Right atrium auricular region (tissue), 2 donors: ENCODE measurements at regions not wholly inside any gene's neighbourhood (a gene's known extent, or its start where the extent isn't known, plus 50 kb on each side); places are given as distances from the start of the nearest gene placed in this dataset.

ENCODE experiments used
- DNase-seq: peaks from one replicate; pipeline ENCODE4 v3.0.0-alpha.2; 2019; ENCODE audit warnings: low spot score
- H3K27ac ChIP-seq, 2 donors: fragments of 200-600 bp; sonication (generic); 1 replicate in 1 of 2; 2 replicates in 1 of 2; pipeline ENCODE4 v1.5.1; 2016 to 2019
- H3K27me3 ChIP-seq, 2 donors: fragments of 200-600 bp; sonication (generic); one replicate each; pipeline versions ENCODE4 v1.5.1 to v1.6.0; 2017 to 2019
- H3K36me3 ChIP-seq: fragments of 200-600 bp; sonication (generic); one replicate; pipeline ENCODE4 v1.5.1; 2016
- H3K4me1 ChIP-seq, 2 donors: fragments of 200-600 bp; sonication (generic); one replicate each; pipeline versions ENCODE4 v1.5.1 to v1.6.0; 2017 to 2019
- H3K4me3 ChIP-seq, 2 donors: fragments of 200-600 bp; sonication (generic); 1 replicate in 1 of 2; 2 replicates in 1 of 2; pipeline ENCODE4 v1.5.1; 2017 to 2019; ENCODE audit warnings: mild to moderate bottlenecking in 1 of 2, moderate library complexity in 1 of 2
- H3K9me3 ChIP-seq, 2 donors: fragments of 200-600 bp; sonication (generic); one replicate each; pipeline ENCODE4 v1.5.1; 2019
- TF ChIP-seq, protein P1 (sequence below), 2 donors: fragments of 200-600 bp; sonication (generic); IDR thresholded peaks; one replicate each; pipeline ENCODE4 v1.5.1; 2019; ENCODE audit warnings: antibody characterized with exemption in 2 of 2

DNA sequence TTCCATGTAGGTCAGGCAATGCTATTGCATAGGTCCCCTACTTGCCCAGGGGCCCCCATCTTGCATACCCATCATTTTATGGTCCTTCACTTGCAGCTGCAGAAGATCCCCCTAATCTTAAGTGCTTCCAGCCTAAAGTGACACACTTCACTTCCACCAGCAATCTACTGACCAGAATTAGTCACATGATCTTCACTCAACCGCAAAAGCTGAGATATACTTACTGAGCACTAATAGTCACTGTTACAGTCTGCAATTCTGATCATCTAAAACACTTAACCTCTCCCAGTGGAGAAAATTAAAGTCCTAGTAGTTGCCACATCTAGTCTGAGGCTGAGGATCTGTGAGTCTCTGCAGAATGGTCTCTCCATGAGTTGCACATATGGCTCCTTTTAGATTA is 82.1 kb downstream of the AREG start:
- Histone ChIP-seq H3K27me3 (no peaks in the 10 kb centered on the region), H3K4me1 (peaks cover 0 to 18% of the 10 kb centered on the region in 2 donors), H3K9me3 (no peaks in the 10 kb centered on the region), H3K36me3 (no peaks in the 10 kb centered on the region), H3K4me3 (no peak overlapping the region), H3K27ac (no peak overlapping the region)
- TF ChIP-seq, protein P1, sequence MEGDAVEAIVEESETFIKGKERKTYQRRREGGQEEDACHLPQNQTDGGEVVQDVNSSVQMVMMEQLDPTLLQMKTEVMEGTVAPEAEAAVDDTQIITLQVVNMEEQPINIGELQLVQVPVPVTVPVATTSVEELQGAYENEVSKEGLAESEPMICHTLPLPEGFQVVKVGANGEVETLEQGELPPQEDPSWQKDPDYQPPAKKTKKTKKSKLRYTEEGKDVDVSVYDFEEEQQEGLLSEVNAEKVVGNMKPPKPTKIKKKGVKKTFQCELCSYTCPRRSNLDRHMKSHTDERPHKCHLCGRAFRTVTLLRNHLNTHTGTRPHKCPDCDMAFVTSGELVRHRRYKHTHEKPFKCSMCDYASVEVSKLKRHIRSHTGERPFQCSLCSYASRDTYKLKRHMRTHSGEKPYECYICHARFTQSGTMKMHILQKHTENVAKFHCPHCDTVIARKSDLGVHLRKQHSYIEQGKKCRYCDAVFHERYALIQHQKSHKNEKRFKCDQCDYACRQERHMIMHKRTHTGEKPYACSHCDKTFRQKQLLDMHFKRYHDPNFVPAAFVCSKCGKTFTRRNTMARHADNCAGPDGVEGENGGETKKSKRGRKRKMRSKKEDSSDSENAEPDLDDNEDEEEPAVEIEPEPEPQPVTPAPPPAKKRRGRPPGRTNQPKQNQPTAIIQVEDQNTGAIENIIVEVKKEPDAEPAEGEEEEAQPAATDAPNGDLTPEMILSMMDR (IDR thresholded peaks at IDR 0.05): no peak
- DNase-seq: no peak

DNA sequence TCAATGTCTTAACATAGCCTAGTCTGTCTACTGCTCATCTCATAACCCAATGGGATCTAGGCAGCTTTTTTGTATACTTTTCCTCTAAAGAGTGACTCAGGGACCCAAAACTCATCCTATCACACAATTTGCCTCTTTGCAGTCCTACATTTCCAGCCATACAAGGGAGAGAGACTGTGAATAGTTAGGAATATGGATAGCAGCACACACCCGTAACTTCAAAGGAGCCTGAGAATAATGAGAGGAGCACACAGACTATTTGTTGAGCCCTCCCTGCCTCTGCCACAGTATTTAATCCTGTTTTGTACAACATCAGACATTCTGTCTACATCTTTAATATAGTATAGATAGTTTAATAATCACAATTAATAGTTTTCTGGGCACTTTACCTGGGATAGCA is 83.2 kb downstream of the AREG start:
- TF ChIP-seq, protein P1 (IDR thresholded peaks at IDR 0.05): no peak
- Histone ChIP-seq H3K36me3 (no peaks in the 10 kb centered on the region), H3K4me3 (no peak overlapping the region), H3K27me3 (no peaks in the 10 kb centered on the region), H3K27ac (peak overlapping the region in 1 of 2 donors; percentile 51), H3K9me3 (no peaks in the 10 kb centered on the region), H3K4me1 (peaks cover 0 to 18% of the 10 kb centered on the region in 2 donors)
- DNase-seq: no peak

DNA sequence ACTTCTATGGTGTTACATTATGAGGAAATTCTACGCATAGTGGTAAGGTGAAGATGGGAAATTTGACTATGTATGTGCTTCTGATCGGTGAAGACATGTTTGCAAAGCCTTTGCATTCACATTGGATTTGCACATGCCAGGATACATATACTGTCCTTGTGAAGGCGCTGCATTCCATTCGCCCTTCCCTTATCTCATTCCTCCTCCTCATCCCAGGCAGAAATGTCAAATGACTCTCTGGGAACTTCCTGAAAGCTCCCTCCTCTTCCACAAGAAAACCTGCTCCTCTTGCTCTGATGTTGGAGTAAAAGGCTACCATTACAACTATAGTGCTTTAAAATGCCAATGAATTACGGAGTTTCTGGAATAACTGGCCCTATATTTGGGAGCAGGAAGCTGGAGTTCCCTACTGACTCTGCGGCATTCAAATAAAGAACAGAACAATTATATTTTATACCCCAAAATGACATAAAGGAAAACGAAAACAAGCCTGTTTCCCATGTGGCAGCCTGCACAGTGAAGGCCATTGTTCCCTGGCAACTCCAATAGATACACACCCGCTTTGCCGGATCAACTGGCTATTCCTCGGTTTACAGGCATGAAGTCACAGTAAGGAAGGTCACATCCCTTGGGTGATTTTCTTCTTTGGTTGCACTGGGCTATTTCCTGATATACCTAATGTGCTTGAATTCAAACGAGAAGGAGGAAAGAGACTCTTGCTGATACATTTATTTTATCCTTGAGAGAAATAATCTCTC is 84.5 kb downstream of the AREG start:
- Histone ChIP-seq H3K36me3 (no peaks in the 10 kb centered on the region), H3K4me1 (peaks cover 0 to 18% of the 10 kb centered on the region in 2 donors), H3K9me3 (no peaks in the 10 kb centered on the region), H3K27me3 (no peaks in the 10 kb centered on the region), H3K4me3 (no peak overlapping the region), H3K27ac (peak overlapping the region in 1 of 2 donors; percentile 51)
- DNase-seq: no peak
- TF ChIP-seq, protein P1 (IDR thresholded peaks at IDR 0.05): no peak

DNA sequence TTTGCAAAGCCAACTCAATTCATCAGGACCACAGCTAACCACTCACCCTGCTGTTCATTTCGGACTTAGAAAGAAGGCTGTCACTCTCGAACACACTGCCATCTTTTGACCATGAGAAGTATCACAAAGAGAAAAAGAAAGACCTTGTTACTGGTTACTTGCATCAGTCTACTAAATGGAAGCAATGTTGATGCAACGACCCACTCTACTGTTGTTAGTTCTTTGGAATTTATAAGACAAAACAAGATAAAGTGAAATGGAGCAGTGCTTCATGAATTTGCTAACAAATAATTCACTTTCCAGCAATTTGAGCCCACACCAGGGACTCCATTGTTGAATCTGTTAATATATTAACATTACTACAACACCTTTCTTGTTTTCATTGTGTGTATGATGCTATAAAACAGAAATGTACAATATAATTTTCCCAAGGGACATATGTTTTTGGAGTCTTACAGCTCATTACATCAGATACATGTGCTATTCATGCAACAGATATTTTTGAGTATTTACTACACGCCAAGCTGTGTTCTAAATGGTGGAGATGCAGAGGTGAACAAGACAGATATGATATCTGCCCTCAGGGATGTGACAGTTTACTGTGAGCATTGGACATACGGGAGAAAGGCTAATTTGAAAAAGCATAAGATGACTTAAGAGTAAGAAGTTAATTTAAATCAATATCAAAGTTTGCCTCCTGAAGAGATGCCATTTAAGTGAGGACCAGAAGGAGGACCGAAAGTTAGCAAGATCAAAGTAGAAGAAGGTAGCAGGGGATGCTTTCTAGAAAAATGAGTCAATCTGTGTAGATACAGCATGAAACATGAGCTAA is 87.2 kb downstream of the AREG start:
- Histone ChIP-seq H3K27ac (no peak overlapping the region), H3K9me3 (no peaks in the 10 kb centered on the region), H3K4me1 (peaks cover 0 to 18% of the 10 kb centered on the region in 2 donors), H3K27me3 (no peaks in the 10 kb centered on the region), H3K36me3 (no peaks in the 10 kb centered on the region), H3K4me3 (no peak overlapping the region)
- TF ChIP-seq, protein P1 (IDR thresholded peaks at IDR 0.05): peak; percentile 23 to 71
- no peak for DNase-seq

DNA sequence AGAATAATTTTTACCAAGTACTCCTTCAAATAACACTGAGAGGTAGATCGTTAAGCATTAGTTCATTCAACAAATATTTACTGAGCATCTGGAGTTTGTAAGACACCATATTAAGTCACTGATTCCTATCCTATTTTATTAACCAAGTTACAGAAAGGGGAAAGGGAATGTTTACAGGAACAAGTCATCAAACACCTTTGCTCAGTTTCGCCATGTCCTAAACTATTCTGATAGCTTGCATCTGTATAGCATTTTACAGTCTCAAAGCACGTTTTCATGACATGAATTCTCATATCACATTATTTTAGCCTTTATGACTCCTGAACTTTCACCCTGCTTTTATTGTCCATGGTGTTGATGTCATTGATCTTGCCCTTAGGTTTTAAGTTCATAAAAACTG is 89.2 kb downstream of the AREG start:
- TF ChIP-seq, protein P1 (IDR thresholded peaks at IDR 0.05): no peak
- H3K27ac ChIP-seq: no peak overlapping the region
- H3K4me3 ChIP-seq: no peak overlapping the region
- H3K27me3 ChIP-seq: no peaks in the 10 kb centered on the region
- peaks cover 0 to 14% of the 10 kb centered on the region in 2 donors for H3K4me1 ChIP-seq
- H3K9me3 ChIP-seq: no peaks in the 10 kb centered on the region
- DNase-seq: no peak
- no peaks in the 10 kb centered on the region for H3K36me3 ChIP-seq
